Left lung (tissue), 4 donors: ENCODE measurements at regions not wholly inside any gene's neighbourhood (a gene's known extent, or its start where the extent isn't known, plus 50 kb on each side); places are given as distances from the start of the nearest gene placed in this dataset.

Source experiments
- ATAC-seq: fragments of 200-7000 bp; cut with Tn5 transposase; one replicate; pipeline ENCODE4 v1.9.1; 2020; ENCODE audit warnings: moderate library complexity
- DNase-seq, 4 donors: peaks; one replicate each; pipeline ENCODE4 v3.0.0-alpha.2; 2013 to 2020
- H3K27ac ChIP-seq, 2 donors: fragments of 200-600 bp; sonication (generic) in 1 of 2; one replicate each; pipeline versions ENCODE4 v1.5.0 to v1.8.0; 2020 to 2021
- H3K27me3 ChIP-seq, 2 donors: fragments of 200-600 bp; sonication (generic) in 1 of 2; one replicate each; pipeline versions ENCODE4 v1.5.0 to v1.8.0; 2020 to 2021
- H3K36me3 ChIP-seq, 2 donors: fragments of 200-600 bp; sonication (generic) in 1 of 2; one replicate each; pipeline versions ENCODE4 v1.5.0 to v1.8.0; 2020 to 2021
- H3K4me1 ChIP-seq, 2 donors: fragments of 200-600 bp; one replicate each; pipeline ENCODE4 v1.8.0; 2021
- H3K4me3 ChIP-seq, 2 donors: fragments of 200-600 bp; sonication (generic) in 1 of 2; one replicate each; pipeline versions ENCODE4 v1.5.0 to v1.8.0; 2020 to 2021; ENCODE audit warnings: mild to moderate bottlenecking in 1 of 2
- H3K9me3 ChIP-seq, 2 donors: fragments of 200-600 bp; sonication (generic) in 1 of 2; one replicate each; pipeline versions ENCODE4 v1.5.0 to v1.8.0; 2020 to 2021
- CTCF ChIP-seq, 2 donors: fragments of 200-600 bp; sonication (generic) in 1 of 2; IDR thresholded peaks; one replicate each; pipeline versions ENCODE4 v1.5.0 to v1.8.0; 2021; ENCODE audit warnings: antibody characterized with exemption in 2 of 2
- intact Hi-C, 2 donors: fragments of 100-400 bp; cut with DNase I; formaldehyde crosslinking; loops; one replicate each; pipeline versions ENCODE4 v1.11.2 to v1.14.2; 2022
- donor health status: DM: no; HTN: yes; CAD: no.
- donor health status: DM: no; HTN: no; CAD: no.

- Histone ChIP-seq H3K4me3 (no peak overlapping the region), H3K36me3 (no peaks in the 10 kb centered on the region), H3K27ac (no peak overlapping the region), H3K4me1 (no peaks in the 10 kb centered on the region), H3K27me3 (no peaks in the 10 kb centered on the region), H3K9me3 (no peaks in the 10 kb centered on the region)
- TF ChIP-seq CTCF (IDR thresholded peaks at IDR 0.05), result no peak
- no peak for ATAC-seq
- intact Hi-C loops, result no loop called here
- DNase-seq, result no peak
These were observed 299.5 kb upstream of the FMN2 start for GRCh38 chr1:239792157-239792556.

GRCh38 chr1:239795304-239795703 is 296.4 kb upstream of the FMN2 start:
- DNase-seq, result no peak
- intact Hi-C loops, result no loop called here
- ATAC-seq, result no peak
- Histone ChIP-seq H3K36me3 (no peaks in the 10 kb centered on the region), H3K4me3 (no peak overlapping the region), H3K27me3 (no peaks in the 10 kb centered on the region), H3K4me1 (no peaks in the 10 kb centered on the region), H3K9me3 (no peaks in the 10 kb centered on the region), H3K27ac (no peak overlapping the region)
- no peak for TF ChIP-seq CTCF (IDR thresholded peaks at IDR 0.05)

GRCh38 chr1:239799617-239800016 is 292.1 kb upstream of the FMN2 start:
- no peak overlapping the region for H3K27ac ChIP-seq
- no peaks in the 10 kb centered on the region for H3K4me1 ChIP-seq
- no peaks in the 10 kb centered on the region for H3K9me3 ChIP-seq
- intact Hi-C loops, result no loop called here
- TF ChIP-seq CTCF (IDR thresholded peaks at IDR 0.05), result no peak
- no peak for ATAC-seq
- no peaks in the 10 kb centered on the region for H3K36me3 ChIP-seq
- H3K4me3 ChIP-seq, result no peak overlapping the region
- H3K27me3 ChIP-seq, result no peaks in the 10 kb centered on the region
- DNase-seq, result no peak

- no peak overlapping the region for H3K4me3 ChIP-seq
- intact Hi-C loops, result no loop called here
These were observed 290.8 kb upstream of the FMN2 start for GRCh38 chr1:239800861-239801260.

GRCh38 chr1:239802275-239802674 is 289.4 kb upstream of the FMN2 start:
- no peak for ATAC-seq

More at GRCh38 chr1:239800861-239801260, 290.8 kb upstream of the FMN2 start:
- Histone ChIP-seq H3K4me1 (peaks cover 0 to 12% of the 10 kb centered on the region in 2 donors), H3K36me3 (no peaks in the 10 kb centered on the region), H3K27me3 (no peaks in the 10 kb centered on the region), H3K9me3 (no peaks in the 10 kb centered on the region), H3K27ac (no peak overlapping the region)
- ATAC-seq, result no peak
- no peak for TF ChIP-seq CTCF (IDR thresholded peaks at IDR 0.05)
- DNase-seq, result no peak

More at GRCh38 chr1:239802275-239802674, 289.4 kb upstream of the FMN2 start:
- no peaks in the 10 kb centered on the region for H3K9me3 ChIP-seq
- H3K4me1 ChIP-seq, result peaks cover 0 to 13% of the 10 kb centered on the region in 2 donors
- no peak for DNase-seq
- no peaks in the 10 kb centered on the region for H3K36me3 ChIP-seq
- no peak for TF ChIP-seq CTCF (IDR thresholded peaks at IDR 0.05)
- no peak overlapping the region for H3K4me3 ChIP-seq
- no peaks in the 10 kb centered on the region for H3K27me3 ChIP-seq
- no peak overlapping the region for H3K27ac ChIP-seq
- intact Hi-C loops, result no loop called here
